ENCODE measurements at regions not wholly inside any gene's neighbourhood (a gene's known extent, or its start where the extent isn't known, plus 50 kb on each side); places are given as distances from the start of the nearest gene placed in this dataset.

GRCh38 chr4:185071236-185071811, 53.0 kb downstream of the HELT start:
- in situ Hi-C loops (cut with MboI; ENCODE audit: low pct_unique_long_range_greater_than_20kb, low sequenced_read_pairs) = no loop called here
- no peak for DNase-seq

DNA sequence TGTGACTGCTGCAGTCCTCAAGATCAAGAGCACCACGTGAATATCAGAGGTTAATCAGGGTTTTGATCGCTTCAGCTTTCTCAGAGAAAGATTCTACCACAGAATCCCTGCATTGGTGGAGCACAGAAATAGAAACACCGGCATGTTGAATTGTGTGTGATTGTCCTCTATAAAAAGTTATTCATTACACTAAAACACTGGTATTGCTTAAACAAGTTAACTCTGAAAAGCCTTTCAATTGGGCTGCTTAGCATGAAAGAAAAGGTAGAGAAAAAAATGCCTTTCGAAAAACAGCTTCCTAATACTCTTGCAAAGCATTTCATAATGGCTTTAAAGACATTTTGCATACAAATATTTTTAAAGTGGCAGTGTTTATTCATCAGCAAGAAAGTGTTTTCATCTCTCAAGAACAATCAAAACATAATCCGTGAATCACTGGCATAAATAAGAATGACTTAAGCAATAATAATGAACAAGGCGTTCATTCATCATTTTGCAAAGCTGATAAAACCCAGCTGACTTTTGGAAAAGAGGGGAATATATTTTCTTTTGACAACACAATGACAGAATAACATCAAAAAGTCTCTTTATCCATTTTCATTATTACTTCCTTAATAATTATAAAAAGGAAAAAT, 61.1 kb downstream of the HELT start:
- DNase-seq = no peak
- in situ Hi-C loops (cut with MboI; ENCODE audit: low pct_unique_long_range_greater_than_20kb, low sequenced_read_pairs) = no loop called here

DNA sequence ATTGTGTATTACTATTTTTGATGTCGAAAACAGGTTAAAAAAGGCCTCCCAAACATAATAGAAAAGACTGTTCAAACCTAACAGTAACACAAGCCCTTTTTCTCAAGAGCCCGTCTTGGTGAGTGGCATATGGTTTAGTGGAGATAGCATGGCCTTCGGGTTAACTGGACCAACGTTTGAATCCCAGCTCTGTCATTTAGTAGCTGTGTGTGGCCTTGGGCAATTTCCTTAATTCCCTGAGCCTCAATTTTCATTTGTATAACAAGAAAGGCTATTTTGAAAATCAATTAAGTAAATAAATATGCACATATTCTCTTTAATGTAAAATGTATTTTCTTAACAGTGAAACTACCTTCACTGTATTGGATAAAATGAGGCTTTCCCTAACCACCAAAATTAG, 62.3 kb downstream of the HELT start:
- no peak for DNase-seq
- in situ Hi-C loops (cut with MboI; ENCODE audit: low pct_unique_long_range_greater_than_20kb, low sequenced_read_pairs) = no loop called here

GRCh38 chr4:185082561-185082960, 60.5 kb upstream of the SLC25A4 start:
- in situ Hi-C loops (cut with MboI; ENCODE audit: low pct_unique_long_range_greater_than_20kb, low sequenced_read_pairs) = no loop called here
- DNase-seq = peak; percentile 47

DNA sequence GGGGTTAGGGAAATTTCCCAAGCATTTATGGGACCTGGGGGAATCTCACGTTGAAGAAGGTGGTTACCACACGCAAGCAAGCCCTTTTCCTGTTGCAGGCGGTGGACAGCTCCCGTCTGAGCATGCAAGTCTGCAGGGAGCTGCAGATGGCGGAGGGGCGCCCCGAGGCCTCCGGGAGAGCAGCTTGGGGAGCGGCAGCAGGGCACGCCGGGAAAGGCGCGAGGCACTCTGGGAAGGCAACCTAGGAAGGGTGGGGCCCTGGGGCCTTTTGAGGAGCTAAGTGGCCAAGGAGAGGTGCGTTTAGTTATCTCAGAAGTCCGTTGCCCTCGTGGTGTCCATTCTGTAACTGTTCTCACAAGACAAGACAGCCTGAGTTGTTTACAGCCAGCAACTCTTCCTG, 57.0 kb upstream of the SLC25A4 start:
- in situ Hi-C loops (cut with MboI; ENCODE audit: low pct_unique_long_range_greater_than_20kb, low sequenced_read_pairs) = no loop called here
- no peak for DNase-seq

DNA sequence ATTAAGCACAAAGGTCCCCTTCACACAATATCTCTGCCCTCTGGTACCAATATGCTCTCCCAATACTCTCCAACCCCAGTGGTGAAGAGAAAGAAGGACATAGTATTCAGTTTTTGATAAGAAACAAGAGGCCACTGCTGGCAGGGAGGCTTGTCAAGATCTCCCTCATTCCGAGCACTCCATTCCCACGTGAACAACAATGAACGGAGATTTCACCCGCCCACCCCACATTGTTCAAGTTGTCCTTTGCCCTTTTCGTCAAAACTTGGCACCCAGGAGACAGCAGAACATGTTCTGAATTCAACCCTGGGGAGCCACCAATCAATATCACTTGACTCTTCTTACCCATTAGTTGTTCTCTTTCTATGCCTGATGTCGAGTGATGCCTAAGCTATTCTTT, 54.2 kb upstream of the SLC25A4 start:
- no peak for DNase-seq
- in situ Hi-C loops (cut with MboI; ENCODE audit: low pct_unique_long_range_greater_than_20kb, low sequenced_read_pairs) = no loop called here

- DNase-seq = no peak
- in situ Hi-C loops (cut with MboI; ENCODE audit: low pct_unique_long_range_greater_than_20kb, low sequenced_read_pairs) = no loop called here
Observed at GRCh38 chr4:185090592-185090991, 52.5 kb upstream of the SLC25A4 start.

DNA sequence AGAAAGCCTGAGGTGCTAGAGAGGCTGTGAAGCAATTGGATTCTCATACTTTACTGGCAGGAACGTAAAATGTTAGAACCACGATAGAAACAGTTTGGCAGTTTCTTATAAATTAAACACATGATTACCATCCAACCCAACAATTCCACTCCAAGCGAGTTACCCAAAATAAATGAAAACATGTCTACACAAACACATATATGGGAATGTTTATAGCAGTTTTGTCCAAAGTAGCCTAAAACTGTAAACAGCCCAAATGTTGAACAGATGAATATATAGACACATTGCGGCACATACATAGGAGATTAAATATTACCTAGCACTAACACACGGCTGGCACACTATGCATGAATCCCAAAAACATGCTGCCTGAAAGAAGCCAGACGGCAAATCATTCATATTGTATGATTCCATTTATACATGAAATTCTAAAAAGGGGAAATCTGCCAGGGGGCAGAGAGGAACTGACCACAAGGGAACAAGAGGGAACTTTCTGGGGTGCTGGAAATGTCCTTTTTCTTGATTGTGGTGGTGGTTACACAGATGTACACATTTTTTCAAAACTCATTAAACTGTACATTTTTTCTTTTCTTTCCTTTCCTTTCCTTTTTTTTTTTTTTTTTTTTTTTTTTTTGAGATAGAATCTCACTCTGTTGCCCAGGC, 50.4 kb upstream of the SLC25A4 start:
- no peak for DNase-seq
- in situ Hi-C loops (cut with MboI; ENCODE audit: low pct_unique_long_range_greater_than_20kb, low sequenced_read_pairs) = no loop called here
